Fibroblast of the aortic adventitia (primary cell): ENCODE measurements at regions not wholly inside any gene's neighbourhood (a gene's known extent, or its start where the extent isn't known, plus 50 kb on each side); places are given as distances from the start of the nearest gene placed in this dataset.
A peak's percentile ranks its signal among the peaks of the same experiment; 100 is the strongest.

Source experiments
- DNase-seq: peaks from one replicate; pipeline ENCODE4 v3.0.0-alpha.2; 2010; ENCODE audit warnings: low read depth
- H3K4me3 ChIP-seq: 2 replicates; pipeline ENCODE4 v1.5.1; 2011; ENCODE audit warnings: low read depth, mild to moderate bottlenecking, control low read depth, low read length, moderate library complexity
- TF ChIP-seq, protein P1 (sequence below): IDR thresholded peaks from 2 replicates; pipeline ENCODE4 v1.5.1; 2011; ENCODE audit warnings: mild to moderate bottlenecking, low read length, control low read depth, inconsistent platforms; ENCODE audit not compliant: insufficient read depth

DNA sequence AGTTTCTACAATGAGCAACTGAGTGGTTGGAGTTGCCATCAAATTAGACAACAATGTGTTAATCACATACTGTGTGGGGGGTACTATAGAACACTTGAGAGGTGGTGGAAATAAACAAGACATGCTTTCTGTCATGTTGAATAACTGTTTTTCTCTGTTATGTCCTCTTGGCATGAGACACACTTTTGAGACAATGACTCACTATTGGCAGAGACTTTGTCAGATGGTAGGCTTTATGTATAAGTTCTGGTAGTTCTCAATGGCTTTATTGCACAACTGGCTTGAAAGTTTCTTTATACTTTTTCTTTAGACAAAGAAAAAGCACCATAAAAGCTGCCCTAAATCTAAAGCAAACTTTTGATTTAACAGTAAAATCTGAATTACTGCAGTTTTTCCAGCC, 578.7 kb downstream of the ADCYAP1 start:
- peak; percentile 53 for DNase-seq
- no peak overlapping the region for H3K4me3 ChIP-seq

DNA sequence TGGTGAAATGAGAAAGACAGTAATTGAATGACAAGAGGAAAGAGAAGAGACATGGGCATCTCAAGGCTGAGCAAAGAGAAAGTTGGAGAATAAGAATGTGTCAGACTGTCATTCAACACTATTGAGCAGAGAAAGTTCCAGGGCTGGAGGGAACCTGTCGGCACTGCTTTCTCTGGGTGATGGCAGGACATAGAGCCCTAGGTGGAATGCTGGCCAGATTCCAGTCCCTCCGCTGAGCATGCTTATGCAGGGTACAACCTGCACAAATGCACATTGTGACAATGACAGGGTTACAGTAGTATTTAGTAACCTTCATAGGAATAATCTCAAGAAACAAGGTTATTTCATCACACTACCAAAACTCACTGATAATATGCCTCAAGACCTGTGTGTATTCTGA, 582.8 kb downstream of the ADCYAP1 start:
- no peak for DNase-seq
- TF ChIP-seq, protein P1, sequence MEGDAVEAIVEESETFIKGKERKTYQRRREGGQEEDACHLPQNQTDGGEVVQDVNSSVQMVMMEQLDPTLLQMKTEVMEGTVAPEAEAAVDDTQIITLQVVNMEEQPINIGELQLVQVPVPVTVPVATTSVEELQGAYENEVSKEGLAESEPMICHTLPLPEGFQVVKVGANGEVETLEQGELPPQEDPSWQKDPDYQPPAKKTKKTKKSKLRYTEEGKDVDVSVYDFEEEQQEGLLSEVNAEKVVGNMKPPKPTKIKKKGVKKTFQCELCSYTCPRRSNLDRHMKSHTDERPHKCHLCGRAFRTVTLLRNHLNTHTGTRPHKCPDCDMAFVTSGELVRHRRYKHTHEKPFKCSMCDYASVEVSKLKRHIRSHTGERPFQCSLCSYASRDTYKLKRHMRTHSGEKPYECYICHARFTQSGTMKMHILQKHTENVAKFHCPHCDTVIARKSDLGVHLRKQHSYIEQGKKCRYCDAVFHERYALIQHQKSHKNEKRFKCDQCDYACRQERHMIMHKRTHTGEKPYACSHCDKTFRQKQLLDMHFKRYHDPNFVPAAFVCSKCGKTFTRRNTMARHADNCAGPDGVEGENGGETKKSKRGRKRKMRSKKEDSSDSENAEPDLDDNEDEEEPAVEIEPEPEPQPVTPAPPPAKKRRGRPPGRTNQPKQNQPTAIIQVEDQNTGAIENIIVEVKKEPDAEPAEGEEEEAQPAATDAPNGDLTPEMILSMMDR = no peak
- H3K4me3 ChIP-seq = no peak overlapping the region

More for the DNA sequence above, 578.7 kb downstream of the ADCYAP1 start:
- TF ChIP-seq, protein P1 = no peak

- H3K4me3 ChIP-seq = no peak overlapping the region
- DNase-seq = no peak
- TF ChIP-seq, protein P1 = no peak
Measured at GRCh38 chr18:1488394-1488793, 583.7 kb downstream of the ADCYAP1 start.

- DNase-seq = no peak
- no peak overlapping the region for H3K4me3 ChIP-seq
- TF ChIP-seq, protein P1 = no peak
Measured at GRCh38 chr18:1488957-1489356, 584.3 kb downstream of the ADCYAP1 start.

GRCh38 chr18:1495387-1495786, 590.7 kb downstream of the ADCYAP1 start:
- DNase-seq = no peak
- no peak overlapping the region for H3K4me3 ChIP-seq
- TF ChIP-seq, protein P1 = no peak

DNA sequence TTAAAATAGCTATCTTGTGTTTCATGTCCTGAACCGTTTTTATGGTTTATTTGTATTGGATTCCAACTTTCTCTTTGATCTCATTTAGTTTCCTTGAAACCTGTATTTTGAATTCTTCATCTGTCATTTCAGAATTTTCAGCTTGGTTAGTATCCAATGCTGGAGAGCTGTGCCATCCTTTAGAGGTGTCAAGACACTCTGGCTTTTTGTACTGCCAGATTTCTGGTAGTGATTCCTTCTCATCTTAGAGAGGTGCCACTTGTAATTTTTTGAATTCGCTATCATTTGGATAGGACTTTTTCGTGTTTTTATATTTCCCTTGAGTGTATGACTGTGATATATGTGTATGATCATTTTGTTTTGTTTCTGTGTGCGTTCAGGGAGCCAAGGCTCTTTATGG, 591.4 kb downstream of the ADCYAP1 start:
- DNase-seq = no peak
- no peak overlapping the region for H3K4me3 ChIP-seq
- TF ChIP-seq, protein P1 = no peak

DNA sequence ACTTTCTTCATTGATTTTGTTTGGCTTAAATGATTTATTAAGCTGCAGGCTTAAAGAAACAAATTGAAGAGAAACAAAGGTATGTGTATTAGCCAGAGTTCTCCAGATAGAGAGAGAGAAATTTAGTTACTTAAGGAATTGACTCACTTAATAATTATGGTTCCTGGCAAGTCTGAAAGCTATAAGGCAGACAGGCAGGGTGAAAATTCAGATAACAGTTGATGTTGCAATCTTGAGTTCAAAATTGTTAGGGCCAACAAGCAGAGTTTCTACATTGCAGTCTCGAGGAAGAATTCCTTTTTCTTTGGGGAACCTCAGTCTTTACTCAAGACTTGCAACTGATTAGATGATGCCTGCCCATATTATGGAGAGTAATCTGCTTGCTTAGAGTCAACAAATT, 593.5 kb downstream of the ADCYAP1 start:
- peak; percentile 55 for DNase-seq
- TF ChIP-seq, protein P1 = no peak
- H3K4me3 ChIP-seq = no peak overlapping the region
